IPS DF 19.7 (cell line): ENCODE measurements at regions not wholly inside any gene's neighbourhood (a gene's known extent, or its start where the extent isn't known, plus 50 kb on each side); places are given as distances from the start of the nearest gene placed in this dataset.

Experiments
- DNase-seq: peaks from one replicate; pipeline ENCODE4 v3.0.0-alpha.2; 2013; ENCODE audit warnings: low read depth, low spot score

DNA sequence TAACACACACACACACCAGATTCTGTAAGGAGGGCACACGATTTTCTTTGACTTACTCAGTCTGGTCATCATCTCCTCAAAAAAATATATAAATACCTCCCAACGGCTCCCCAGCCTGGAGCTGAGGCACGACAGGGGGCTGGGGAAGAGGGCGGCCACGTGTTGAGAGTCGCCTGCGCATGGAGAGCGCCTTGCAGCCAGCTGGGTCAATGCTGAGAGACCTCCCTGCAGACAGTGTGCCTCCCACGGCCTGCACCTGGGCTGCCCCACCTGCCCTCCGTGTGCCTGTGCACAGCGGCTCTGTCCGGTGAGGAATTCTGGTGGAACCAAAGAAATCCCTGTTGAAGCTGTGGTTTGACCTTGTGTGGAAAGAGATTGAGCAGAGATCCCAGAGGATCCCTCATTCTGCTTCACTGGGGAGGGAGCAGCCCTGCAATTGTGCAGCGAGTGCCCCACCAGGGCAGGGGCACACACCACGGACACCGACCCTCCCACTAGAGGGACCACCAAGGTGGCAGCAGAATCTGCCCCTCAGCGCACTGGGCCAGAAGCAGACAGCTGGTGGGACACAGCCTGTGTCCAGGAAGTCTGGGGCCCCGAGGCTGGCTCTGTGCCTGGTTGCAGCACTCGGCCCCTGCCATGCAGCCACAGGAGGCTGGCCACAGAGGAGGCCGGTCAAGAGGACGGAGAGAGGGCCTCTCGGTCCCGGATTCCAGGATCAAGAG lies 150.5 kb upstream of the PPP2R2D start:
- no peak for DNase-seq

DNA sequence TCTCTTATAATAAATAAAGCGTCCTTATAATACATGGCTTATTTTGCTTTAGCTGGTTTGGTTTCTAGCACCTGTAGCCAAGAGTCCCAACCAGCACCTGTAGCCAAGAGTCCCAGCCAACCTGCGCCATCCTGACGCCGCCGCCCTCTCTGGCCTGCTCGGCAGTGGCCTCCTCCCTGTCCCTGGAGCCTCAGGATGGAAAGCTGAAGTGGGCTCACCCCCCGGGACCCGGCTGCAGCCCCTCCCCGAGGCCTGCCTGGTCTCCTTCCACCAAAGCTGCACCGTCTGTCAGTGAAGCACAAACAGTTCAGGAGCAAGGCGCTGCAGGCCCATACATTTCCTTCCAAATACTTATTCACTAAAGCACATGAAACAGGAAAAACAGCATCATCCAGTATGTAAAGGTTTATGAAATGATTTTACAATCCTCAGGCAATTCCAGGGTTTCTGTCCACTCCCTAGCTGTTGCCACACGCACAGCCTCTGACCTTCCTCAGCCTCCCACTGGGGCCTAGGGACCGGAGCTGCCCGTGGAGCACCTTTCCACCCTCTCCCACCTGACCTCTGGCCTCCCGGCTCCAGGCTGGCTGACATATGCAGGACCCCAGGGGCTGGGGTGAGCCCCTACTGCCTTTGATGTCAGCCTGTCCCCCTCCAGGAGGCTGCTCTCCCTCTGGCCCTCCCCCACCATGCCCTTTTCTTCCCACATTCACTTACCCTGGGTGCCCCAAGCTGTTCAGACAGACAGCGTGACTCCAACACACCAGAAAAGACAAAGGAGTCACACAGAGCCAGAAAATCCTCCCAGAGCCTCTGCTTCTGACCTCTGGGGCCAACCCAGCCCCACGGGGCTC lies 149.6 kb upstream of the PPP2R2D start:
- no peak for DNase-seq

DNA sequence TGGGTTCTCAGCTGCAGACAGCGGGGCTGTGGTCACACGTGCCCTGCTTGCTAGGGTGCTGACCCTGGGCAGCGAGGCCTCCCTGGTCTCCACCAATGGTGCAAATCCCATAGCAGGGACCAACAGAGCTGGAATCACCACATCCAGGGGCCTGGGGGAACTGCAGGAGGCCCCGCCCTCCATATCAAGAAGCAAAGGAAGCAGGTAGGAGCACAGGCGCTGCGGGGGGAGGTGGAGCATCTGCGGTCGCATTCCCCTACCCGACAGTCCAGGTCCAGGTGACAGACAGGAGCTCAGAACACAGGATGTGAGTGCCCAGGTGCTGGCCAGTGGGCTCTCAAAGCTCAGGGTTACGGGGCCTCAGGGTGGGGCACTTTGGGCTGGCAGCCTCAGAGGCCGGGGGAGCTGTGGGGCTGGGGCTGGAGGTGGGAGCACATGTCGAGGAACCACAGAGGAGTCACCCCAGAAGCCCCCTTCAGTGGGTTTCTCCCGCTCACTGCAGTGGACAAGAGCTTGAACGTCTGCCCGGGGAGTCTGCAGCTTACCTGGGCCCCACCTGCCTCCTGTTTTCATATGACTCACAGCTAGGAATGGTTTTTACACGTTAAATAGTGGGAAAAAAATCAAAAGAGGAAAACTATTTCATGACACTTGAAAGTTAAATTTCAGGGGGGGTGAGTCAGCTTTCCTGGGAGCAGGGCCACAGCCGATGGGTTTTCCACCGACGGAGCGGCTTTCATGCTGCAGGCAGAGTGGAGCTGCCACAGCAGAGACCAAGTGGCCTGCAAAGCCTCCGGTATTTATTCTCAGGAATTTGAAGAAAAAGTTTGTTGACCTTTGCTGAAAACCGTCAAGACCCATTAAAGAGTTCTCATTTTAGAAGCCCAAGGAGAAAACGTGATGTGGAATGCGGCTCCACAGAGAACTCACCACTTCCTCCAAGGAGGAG lies 148.7 kb upstream of the PPP2R2D start:
- no peak for DNase-seq

DNA sequence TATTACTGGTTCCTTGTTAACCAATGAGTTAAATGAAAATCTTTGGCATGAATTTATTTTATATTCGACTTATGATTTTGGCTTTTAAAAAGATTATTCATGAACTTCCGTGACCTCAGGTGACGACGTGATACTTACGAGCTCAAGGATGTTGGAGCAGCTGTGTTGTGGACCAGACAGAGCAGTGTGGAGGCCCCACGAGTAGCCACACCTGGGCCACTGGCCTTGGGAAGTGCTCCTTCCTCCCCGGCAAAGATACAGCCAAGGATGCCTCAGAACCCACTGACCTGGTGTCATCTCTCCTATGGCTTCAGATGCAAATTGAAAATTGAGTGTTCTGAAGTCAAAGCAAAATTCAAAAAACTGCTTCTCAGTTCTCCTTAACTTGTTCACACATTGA lies 147.5 kb upstream of the PPP2R2D start:
- no peak for DNase-seq

DNA sequence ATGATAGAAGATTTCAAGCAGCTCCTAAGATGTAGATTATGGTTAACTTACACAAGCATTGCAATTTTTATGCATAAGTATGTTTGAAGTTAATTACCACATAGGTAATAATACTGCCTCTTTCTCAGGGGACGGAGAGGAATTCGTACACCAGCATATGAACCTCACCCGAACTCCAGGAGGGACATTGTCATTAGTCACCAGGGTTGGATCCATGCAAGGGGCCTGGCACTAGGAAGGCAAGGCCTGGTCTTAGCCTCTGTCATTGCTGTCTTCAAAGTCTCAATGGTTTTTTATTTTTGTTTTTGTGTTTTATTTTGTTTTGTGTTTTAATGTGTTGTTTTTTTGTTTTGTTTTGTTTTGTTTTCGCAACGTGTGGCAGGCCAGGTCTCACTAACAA lies 145.6 kb upstream of the PPP2R2D start:
- DNase-seq = no peak

DNA sequence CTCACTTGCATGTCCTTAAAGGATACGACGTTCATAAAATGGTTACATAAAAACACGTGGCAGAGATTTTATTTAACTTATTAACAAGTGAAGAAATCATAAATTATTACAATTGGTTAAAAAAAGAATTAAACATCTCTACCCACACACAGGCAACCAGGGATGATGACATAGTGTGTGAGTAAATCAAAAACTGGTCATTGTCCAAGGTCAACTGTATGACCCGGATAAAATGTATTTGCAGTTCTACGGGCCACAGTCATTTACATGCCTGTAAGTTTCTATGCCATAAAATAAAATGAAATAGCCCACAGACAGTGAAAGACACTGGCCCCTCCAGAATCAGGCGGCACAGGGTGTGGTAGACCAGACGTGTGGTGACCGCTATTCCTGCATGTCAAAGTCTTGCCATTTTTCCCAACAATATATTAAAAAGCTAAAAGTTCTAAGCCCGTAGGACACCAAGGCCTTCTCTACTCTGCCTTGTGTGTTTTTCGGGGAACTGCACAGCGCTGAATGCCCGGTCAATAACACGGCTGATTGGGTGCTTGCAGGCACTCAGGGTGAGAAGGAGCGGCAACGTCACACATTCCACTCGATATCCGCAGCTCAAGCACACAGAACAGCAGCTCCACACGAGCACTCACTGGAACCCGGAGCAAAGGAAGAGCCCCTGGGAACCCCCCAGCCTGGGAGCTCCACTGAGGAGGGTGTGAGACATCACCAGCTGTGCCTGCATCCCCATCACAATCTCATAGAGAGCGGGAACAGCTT lies 143.3 kb upstream of the PPP2R2D start:
- DNase-seq = no peak

DNA sequence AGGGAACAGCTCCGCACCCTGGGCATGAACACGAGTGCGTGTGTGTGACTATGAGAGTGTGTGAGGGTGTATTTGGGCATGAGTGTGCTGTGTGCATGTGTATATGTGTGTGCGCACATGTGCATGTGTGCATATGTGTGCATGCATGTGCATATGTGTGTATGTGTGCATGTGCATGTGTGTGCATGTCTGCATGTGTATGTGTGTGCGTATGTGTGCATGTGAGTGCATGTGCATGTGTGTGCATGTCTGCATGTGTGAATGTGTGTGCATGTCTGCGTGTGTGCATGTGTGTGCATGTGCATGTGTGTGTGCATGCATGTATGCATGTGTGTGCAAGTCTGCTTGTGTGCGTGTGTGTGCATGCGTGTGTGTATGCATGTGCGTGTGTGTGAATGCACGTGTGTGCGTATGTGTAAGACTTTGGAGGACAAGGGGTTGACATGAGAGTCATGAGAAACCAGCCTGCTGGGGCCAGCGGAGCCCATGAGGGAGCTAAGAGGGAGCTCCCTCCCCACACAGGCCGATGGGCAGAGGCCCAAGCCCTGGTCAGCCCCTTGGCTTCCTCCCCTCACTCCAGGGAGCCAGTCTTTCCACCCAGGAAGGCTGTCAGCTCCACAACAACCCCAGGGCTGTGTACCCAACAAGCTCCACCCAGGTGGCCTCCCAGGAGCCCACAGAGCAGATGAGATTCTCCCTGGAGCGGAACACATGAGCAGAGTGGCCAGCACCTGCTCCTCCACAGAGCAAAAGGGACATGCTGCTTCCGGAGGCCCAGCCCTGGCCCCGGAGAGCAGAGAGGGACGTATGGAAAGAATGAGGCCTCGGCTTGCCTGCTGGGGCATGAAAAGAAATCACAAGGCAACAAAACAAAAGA lies 142.5 kb upstream of the PPP2R2D start:
- DNase-seq = no peak

DNA sequence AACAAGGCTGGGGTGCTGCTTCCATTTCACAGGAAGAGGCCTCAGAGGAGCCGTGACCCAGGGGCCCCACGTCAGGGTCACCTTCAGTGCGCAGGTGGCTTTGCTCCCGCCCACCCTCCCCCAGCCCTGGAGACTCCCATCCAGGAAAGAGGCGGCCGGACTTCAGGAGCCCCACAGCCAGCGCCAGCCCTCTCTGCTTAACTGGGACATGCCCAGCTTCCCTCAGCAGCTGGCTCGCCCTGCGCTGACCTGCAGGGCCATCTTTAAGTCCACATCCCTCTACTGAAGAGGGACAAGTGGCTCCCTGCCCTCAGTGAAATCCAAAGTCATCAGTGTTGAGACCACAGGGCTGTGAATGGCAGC lies 141.9 kb upstream of the PPP2R2D start:
- DNase-seq = no peak

DNA sequence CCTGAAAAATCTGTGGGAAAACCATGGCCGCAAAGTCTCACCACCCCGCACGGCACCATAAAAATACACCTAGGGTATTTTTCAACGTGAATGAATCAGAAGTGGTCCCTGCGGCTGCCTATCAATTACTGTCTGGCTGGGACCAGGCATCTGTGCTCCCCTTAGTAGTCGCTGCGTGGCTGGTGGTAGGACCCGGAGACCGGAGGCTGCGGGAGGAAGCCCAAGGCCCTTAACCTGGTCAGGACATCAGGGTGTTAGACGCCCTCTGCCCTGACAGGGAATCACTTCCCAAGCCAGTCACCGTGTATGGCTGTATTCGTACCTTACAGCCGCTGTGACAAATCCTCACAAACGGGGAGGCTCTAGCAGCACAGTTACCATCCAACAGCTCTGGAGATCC lies 141.5 kb upstream of the PPP2R2D start:
- no peak for DNase-seq

DNA sequence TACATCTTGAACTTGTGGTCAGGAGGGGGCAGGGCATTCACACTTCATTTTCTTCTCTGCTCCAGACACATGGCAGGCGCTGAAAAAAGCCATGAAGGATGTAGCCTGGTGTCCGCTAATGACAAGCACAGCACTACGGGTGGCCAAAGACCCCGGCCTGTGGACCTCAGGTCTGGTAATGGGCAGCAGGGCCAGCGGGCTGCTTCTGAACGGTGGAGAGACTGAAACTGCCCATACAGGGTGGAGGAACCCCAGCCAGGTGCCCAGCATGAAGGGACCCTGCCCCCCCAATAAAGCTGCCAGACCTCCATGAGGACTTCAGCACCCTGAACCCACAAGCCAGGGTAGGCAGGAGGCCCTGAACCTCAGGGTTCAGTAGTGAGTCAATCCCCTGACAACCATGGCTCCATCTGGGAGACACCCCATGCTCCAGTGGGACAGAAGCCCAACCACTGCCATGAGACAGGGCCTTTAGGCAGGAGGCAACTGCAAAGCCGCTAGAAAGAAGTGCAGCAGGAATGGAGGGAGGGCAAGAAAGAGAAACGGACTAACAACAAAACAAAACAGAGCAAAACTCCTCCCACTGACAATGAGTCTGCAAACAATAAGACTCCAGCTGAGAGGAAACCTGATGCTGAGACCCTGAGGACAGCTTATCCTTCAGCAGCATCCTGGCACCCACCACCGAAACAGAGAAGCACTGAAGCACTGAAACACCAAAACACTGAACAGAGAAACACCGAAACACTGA lies 140.2 kb upstream of the PPP2R2D start:
- DNase-seq = no peak

DNA sequence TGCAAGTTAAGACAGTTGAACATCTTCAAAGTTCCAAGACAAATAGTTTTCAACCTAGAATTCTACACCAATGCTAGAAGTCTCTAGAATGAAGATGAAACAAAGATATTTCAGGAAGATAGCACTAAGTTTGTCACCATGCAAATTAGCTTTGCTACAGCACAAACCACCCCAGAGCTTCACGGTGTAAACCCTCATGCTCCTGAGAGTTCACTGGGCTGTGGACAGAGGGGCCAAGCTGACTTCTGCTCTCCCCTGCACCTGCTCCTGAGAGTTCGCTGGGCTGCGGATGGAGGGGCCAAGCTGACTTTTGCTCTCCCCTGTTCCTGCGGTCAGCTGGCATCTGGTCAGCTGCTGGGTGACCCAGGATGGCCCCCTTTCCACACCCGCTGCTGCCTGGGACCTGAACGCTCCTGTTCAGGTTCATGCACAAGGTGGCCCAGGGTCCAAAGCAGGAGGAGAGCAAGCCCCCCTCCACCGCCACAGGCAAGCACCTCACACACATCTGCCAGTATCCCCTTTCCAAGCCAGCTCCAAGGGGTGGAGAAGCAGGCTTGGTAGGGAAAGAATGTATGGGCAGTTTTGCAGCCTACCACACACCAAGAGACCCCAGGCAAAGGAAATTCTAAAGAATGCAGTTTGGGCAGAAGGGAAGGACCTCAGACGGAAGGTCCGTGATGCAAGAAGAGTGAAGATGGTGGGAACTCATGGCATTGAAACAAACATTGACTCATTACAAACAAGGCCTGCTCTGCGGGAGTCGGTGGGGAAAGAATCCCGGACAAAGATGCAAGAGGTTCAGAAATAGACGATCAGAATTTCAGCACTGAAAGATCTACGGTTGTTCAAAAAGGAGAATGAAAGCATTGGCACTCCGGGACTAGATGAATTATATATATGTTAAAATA lies 137.8 kb upstream of the PPP2R2D start:
- no peak for DNase-seq

DNA sequence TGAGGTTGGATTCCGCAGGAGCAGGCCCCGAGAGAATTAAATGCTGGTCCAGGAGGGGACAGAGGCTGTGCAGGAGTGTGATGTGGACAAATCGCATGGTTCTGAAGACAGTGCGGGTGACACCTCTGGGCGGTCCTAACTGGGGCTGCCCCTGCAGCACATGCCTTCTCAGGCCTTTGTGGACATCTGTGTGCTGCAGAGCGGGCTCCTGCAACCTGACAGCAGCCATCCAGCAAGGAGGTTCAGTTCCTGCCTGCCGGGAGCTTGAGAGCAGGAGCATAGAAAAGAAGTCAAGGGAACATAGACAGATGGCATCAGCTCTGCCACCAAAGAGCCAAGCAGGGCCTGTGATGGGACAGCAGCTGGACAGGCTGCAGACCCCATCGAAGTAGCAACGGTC lies 135.9 kb upstream of the PPP2R2D start:
- DNase-seq = no peak

DNA sequence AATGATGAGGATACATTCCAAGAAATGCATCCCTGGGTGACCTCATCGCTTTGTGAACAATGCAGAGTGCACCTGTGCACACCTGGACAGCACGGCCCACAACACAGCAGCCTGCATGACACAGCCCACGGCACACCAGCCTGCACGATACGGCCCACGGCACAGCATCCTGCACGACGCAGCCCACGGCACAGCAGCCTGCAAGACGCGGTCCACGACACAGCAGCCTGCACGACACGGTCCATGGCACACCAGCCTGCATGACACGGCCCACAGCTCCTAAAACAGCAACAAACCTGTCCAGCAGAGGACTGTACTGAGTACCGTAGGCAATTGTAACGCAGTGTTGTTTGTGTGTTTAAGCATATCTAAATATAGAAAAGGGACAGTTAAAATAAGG lies 134.7 kb upstream of the PPP2R2D start:
- no peak for DNase-seq

DNA sequence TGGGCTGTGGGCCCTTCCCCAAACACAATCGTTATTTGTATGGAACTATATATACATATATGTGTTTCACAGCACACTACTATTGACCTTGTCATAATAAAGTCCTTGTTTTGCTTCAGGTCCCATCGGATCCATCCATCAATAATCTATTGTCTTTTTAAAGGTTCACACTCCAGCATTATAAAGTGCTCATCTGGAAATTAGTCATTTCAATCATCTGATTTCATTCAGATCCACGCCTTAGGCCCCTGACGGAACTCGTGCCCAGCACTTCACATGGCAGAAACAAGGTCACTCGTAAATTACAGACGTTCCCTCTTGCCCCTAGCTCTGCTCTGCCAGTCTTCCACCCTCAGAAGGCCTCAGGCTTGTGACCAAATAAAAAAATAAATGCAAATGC lies 133.1 kb upstream of the PPP2R2D start:
- DNase-seq = no peak

DNA sequence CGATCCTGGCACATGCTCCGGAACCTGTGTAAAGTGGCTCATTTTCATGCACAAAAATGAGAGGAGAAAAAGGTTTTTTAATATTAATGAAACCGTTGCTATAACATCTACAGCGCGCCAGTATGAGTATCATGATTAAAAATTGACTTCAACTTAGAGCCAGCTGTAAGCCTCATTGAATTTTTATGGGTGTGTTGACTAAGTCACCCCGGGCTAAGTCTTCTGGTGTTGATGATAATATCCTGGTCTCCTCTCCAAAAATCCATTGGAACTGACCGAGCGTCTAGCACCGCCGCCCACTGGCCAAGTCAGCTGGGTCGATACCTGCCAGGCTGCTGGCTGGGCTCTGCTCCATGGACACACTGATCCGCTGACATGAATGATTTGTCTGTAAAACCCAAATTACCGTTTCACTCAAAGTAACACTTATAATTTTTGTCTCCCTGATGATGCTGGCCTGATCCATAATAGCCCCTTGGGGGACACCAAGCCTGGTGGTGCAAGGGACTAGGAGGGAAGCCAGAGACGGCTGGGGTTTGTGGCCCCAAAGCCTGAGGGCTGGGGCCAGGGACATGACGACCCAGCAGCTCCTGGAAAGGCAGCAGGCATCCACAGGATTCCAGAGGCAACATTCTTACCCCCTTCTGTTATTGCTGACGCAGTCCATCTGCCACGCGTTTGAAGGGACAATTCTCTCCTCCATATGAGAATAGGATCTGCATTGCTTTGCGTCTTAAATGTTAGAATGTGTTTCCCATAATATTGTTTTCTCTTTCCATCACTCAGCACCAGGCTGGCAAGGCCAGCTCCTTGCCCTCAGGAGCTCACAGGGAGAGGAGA lies 131.0 kb upstream of the PPP2R2D start:
- no peak for DNase-seq

DNA sequence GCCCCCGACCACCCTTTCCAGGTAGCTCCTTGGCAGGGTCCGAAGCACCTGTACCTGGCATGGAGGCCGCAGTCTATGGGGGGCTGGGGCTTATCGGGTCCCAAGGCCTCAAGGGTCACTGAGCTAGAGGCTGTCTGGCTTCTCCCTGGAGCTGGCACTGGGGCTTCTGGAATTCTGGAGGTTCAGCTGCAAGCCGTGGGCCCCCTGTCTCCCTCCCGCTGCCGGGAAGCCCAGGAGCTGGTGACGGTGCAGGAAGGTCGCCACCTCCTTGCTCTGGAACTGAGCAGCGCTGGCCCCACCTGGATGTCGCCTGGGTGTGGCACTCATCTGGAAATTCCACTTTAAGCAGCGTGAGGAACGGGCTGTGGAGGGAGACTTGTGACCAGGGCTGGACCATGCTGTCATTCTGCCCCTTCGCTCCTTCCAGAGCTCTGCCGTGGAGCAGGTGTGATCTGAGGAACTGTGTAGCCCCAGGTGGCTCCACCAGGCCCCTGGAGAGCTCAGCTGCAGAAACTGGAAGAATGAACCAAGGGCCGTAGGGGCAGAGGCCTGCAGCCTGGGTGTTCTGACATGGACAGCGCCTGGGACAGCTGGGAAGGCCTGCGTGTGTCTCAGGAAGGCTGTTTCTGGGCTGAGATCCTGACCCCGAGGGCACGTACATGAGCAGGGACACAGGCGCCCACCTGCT lies 129.7 kb upstream of the PPP2R2D start:
- DNase-seq = no peak
